Neural crest cell (in vitro differentiated cells): ENCODE measurements at regions not wholly inside any gene's neighbourhood (a gene's known extent, or its start where the extent isn't known, plus 50 kb on each side); places are given as distances from the start of the nearest gene placed in this dataset.

Experiments
- DNase-seq: peaks from one replicate; pipeline ENCODE4 v3.0.0; 2021; ENCODE audit warnings: low read depth, mixed read lengths, low spot score
- H3K27ac Mint-ChIP-seq: one replicate; pipeline ENCODE4 v1.8.0; 2021; ENCODE audit warnings: mild to moderate bottlenecking, mixed read lengths; ENCODE audit not compliant: unreplicated experiment
- H3K27me3 Mint-ChIP-seq: 2 replicates; pipeline ENCODE4 v1.8.0; 2021; ENCODE audit warnings: low read depth, mild to moderate bottlenecking, mixed read lengths
- H3K36me3 Mint-ChIP-seq: 2 replicates; pipeline ENCODE4 v1.8.0; 2021; ENCODE audit warnings: low read depth, mild to moderate bottlenecking, mixed read lengths
- H3K4me1 Mint-ChIP-seq: 2 replicates; pipeline ENCODE4 v1.8.0; 2021; ENCODE audit warnings: mixed read lengths
- H3K4me3 Mint-ChIP-seq: one replicate; pipeline ENCODE4 v1.8.0; 2021; ENCODE audit warnings: mild to moderate bottlenecking, mixed read lengths
- H3K9me3 Mint-ChIP-seq: 2 replicates; pipeline ENCODE4 v1.8.0; 2021; ENCODE audit warnings: mixed read lengths
- TF ChIP-seq, protein P1 (sequence below): fragments of 200-600 bp; sonication (generic); conservative IDR thresholded peaks from 2 replicates; pipeline ENCODE4 v1.5.0; 2021; ENCODE audit warnings: antibody characterized with exemption, mild to moderate bottlenecking

DNA sequence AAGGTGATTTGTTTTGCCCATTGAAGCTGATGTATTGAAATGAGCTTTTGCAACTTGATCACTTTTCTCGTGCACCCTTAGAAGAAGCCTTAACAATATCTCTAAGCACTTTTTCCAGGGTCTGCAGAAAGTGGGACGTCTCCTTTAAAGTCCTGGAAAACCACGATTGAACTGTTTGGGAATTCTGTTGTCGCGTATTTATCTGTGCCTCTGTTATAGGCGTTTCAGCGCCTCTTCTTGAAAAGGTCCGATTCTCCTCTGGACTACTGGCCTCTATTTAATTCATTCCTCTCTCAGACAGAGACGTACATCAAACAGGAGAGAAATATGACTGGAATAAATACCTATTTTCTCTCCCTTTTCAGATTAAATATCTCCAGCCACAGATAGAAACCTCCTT, 262.4 kb upstream of the PSMD7 start:
- H3K36me3 Mint-ChIP-seq, result no peaks in the 10 kb centered on the region
- no peaks in the 10 kb centered on the region for H3K9me3 Mint-ChIP-seq
- peaks cover 3% of the 10 kb centered on the region for H3K27me3 Mint-ChIP-seq
- no peak overlapping the region for H3K27ac Mint-ChIP-seq
- peaks cover 55% of the 10 kb centered on the region for H3K4me1 Mint-ChIP-seq
- DNase-seq, result no peak
- TF ChIP-seq, protein P1, sequence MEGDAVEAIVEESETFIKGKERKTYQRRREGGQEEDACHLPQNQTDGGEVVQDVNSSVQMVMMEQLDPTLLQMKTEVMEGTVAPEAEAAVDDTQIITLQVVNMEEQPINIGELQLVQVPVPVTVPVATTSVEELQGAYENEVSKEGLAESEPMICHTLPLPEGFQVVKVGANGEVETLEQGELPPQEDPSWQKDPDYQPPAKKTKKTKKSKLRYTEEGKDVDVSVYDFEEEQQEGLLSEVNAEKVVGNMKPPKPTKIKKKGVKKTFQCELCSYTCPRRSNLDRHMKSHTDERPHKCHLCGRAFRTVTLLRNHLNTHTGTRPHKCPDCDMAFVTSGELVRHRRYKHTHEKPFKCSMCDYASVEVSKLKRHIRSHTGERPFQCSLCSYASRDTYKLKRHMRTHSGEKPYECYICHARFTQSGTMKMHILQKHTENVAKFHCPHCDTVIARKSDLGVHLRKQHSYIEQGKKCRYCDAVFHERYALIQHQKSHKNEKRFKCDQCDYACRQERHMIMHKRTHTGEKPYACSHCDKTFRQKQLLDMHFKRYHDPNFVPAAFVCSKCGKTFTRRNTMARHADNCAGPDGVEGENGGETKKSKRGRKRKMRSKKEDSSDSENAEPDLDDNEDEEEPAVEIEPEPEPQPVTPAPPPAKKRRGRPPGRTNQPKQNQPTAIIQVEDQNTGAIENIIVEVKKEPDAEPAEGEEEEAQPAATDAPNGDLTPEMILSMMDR, result no peak
- no peak overlapping the region for H3K4me3 Mint-ChIP-seq

DNA sequence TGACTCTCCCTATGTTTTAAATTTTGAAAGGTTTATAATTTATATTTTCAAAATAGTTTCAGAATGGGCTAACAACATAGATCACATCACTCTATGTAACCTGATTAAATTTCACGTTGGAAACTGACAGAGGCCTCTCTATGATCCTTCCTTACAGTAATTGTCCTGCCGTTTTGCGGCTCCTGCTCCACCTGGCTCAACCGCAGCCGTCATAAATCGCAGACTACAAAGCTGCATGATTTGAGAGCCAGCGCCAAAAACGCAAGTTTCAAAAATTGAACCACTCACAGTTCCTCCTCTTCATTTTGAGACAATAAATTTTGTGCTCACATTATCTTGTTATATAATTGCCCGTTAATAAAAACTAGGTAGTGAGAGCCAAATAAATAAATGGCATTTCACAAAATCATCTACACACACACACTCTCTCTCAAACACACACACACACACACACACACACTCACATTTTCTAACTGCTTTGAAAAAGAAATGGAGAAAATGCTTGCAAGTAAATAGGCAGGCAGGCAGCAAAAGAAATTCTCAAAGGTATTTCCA, 263.1 kb upstream of the PSMD7 start:
- TF ChIP-seq, protein P1, result no peak
- no peak overlapping the region for H3K4me3 Mint-ChIP-seq
- peaks cover 55% of the 10 kb centered on the region for H3K4me1 Mint-ChIP-seq
- no peak for DNase-seq
- H3K36me3 Mint-ChIP-seq, result no peaks in the 10 kb centered on the region
- H3K27ac Mint-ChIP-seq, result no peak overlapping the region
- H3K27me3 Mint-ChIP-seq, result peaks cover 3% of the 10 kb centered on the region
- no peaks in the 10 kb centered on the region for H3K9me3 Mint-ChIP-seq

DNA sequence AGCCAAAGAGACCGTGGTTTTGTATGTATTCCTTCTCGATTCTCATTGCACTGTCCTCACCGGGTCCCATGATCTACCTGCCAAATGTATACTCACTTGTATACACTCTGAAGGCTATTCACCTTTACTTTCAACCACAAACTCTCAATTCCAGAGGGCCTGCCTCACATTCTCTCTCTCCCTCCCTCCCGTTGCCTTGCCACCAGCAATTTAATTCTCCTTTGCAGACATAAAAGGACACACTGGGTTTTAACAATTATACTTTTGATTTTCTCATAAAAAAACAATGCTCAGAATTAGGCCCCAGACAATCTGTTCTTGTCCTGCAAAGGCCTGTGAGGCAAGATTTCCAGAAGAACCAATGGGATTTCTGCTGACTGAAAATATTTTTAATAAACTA, 265.1 kb upstream of the PSMD7 start:
- TF ChIP-seq, protein P1, result no peak
- no peaks in the 10 kb centered on the region for H3K9me3 Mint-ChIP-seq
- no peak overlapping the region for H3K4me3 Mint-ChIP-seq
- DNase-seq, result no peak
- H3K4me1 Mint-ChIP-seq, result peaks cover 57% of the 10 kb centered on the region
- no peak overlapping the region for H3K27ac Mint-ChIP-seq
- no peaks in the 10 kb centered on the region for H3K36me3 Mint-ChIP-seq
- peaks cover 3% of the 10 kb centered on the region for H3K27me3 Mint-ChIP-seq

DNA sequence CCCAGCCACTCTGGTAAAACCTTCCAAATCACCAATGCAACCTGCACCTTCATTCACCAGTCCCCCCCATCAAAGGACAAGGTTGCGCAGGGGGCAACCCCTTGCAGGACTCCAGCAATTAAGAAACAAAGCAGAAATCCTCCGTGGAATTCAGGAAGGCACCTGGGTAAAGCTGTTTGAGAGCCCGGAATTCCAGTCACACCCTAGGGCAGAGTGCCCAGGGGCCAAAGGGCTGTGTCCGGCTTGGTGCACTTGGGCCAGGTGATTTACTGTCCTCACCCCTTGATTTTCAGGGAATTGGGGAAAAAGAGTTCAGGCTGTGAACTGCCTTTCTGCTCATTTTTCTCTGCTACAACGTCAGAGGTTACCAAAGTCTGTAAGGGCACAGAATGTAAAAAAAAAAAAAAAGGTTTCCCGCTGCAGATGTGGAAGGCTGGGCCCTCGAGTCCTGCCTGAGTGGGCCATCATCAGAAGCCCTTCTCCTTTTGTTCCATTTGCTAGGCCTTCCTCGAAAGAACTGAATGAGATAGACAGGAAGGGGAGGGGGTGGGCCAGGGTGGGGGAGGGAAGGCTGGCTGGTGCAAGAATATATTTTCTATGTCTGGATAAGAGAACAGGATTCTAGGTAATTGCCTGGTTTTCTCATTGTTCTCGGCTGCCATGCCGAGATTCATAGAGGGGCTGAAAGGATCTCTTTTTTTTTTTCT, 266.5 kb upstream of the PSMD7 start:
- Mint-ChIP-seq H3K27me3 (peaks cover 3% of the 10 kb centered on the region), H3K27ac (no peak overlapping the region), H3K36me3 (no peaks in the 10 kb centered on the region), H3K4me3 (no peak overlapping the region), H3K9me3 (no peaks in the 10 kb centered on the region), H3K4me1 (peaks cover 56% of the 10 kb centered on the region)
- no peak for DNase-seq
- TF ChIP-seq, protein P1, result no peak

DNA sequence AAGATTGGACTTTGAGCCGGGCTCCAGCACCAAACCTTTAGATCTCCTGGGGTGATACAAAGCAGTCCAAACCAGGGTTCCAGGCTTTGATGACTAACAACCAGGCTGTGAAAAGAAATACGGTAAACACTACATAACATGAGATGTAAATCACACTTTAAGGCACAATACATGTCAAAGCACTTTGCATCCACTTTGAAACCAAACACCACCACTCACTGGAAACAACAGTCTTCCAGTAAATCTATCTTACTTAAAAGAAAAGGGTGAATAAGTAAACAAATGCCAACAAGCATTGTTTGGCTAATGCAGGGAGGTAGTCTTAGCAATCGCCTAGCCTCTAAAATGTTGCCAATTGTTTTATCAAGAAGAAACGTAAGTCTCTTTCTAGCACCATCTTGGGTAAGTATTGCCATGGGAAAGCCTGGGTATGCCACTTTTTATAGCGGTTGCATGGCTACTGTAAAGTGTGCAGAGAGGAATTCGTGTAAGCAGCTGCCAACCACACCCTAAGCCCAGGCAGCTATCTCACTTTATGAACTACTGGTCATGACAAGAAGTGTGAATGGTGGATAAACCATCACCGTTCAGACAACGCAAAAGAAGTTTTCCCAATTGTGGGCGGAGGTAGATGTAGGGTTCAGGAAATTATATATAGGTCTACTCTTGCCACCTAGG, 267.4 kb upstream of the PSMD7 start:
- Mint-ChIP-seq H3K4me3 (no peak overlapping the region), H3K36me3 (no peaks in the 10 kb centered on the region), H3K27ac (no peak overlapping the region), H3K4me1 (peaks cover 48% of the 10 kb centered on the region), H3K27me3 (peaks cover 3% of the 10 kb centered on the region), H3K9me3 (no peaks in the 10 kb centered on the region)
- TF ChIP-seq, protein P1, result no peak
- DNase-seq, result no peak
